ENCODE measurements at regions not wholly inside any gene's neighbourhood (a gene's known extent, or its start where the extent isn't known, plus 50 kb on each side); places are given as distances from the start of the nearest gene placed in this dataset.

- no peak for TF ChIP-seq EZH2 (optimal IDR thresholded peaks at IDR 0.05; ENCODE audit: low read depth, low read length)
- TF ChIP-seq EZH2phosphoT487 (IDR thresholded peaks at IDR 0.05; ENCODE audit: low read length) = no peak
Measured at GRCh38 chr5:74056107-74056788, 430.3 kb downstream of the ARHGEF28 start.
